DOHH2 (cell line): ENCODE measurements at regions not wholly inside any gene's neighbourhood (a gene's known extent, or its start where the extent isn't known, plus 50 kb on each side); places are given as distances from the start of the nearest gene placed in this dataset.

Source experiments
- CTCF ChIP-seq: fragments of 200-600 bp; sonication (generic); IDR thresholded peaks from one replicate; pipeline ENCODE4 v1.5.1; 2014; ENCODE audit warnings: antibody characterized with exemption, mild to moderate bottlenecking, low read depth, low read length; ENCODE audit not compliant: poor library complexity, severe bottlenecking
- EZH2phosphoT487 ChIP-seq: fragments of 200-600 bp; sonication (generic); IDR thresholded peaks from 2 replicates; pipeline ENCODE4 v1.6.1; 2017; ENCODE audit warnings: borderline replicate concordance, mild to moderate bottlenecking, antibody characterized with exemption, low read length, moderate library complexity, mixed read lengths

DNA sequence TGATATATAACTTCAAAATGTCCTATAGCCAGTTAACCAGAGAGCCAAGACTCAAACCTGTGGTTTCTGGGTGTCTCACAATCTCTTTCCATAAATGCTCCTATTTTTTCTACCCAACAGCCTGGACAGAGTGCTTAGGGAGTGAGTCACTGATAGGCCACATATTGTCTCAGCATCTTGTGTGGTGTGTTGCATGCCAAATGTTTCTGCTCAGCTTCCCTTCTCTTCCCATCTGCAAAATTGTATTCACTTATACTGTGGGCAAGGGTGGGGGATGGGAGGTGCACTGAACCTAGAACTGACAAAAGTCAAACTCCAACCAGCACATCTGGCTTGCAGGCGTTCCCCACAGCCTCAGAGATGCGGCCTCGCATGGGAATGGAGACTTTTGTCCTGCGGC is 123.3 kb downstream of the KCNA5 start:
- TF ChIP-seq CTCF (no peak), EZH2phosphoT487 (no peak)
